ENCODE measurements at regions not wholly inside any gene's neighbourhood (a gene's known extent, or its start where the extent isn't known, plus 50 kb on each side); places are given as distances from the start of the nearest gene placed in this dataset.
"Not testable (repeated sequence)": the region's sequence is repeated elsewhere in the genome, so short reads cannot be mapped to it uniquely, and the experiment has no call there.

GRCh38 chr19:34089566-34089965, 82.7 kb upstream of the LSM14A start:
- H3K4me3 Mint-ChIP-seq (ENCODE audit: unreplicated experiment) = no peak overlapping the region
- Histone ChIP-seq H3K4me1 (ENCODE audit: insufficient read depth, low read length) (no peaks in the 10 kb centered on the region), H3K36me3 (ENCODE audit: insufficient read depth, low read length) (no peaks in the 10 kb centered on the region), H3K9me3 (ENCODE audit: insufficient read depth, low read depth, low read length) (no peaks in the 10 kb centered on the region), H2AFZ (ENCODE audit: low read depth, low read length) (no peak overlapping the region), H3K79me2 (ENCODE audit: insufficient read depth, low read length) (no peaks in the 10 kb centered on the region), H3K9ac (ENCODE audit: low read length) (no peak overlapping the region), H3K4me2 (ENCODE audit: low read length) (no peak overlapping the region), H3K27ac (ENCODE audit: low read depth, low read length) (no peak overlapping the region), H3K27me3 (ENCODE audit: insufficient read depth, low read length) (no peaks in the 10 kb centered on the region), H4K20me1 (ENCODE audit: insufficient read depth, low read length) (no peaks in the 10 kb centered on the region), H3K4me3 (ENCODE audit: insufficient read depth, low read depth, low read length) (no peak overlapping the region)
- no peaks in the 10 kb centered on the region for H3K4me1 Mint-ChIP-seq (ENCODE audit: low read depth, unreplicated experiment)
- TF ChIP-seq CTCF (IDR thresholded peaks at IDR 0.05; ENCODE audit: insufficient read depth, low read depth, low read length) = no peak
- no peak for TF ChIP-seq EZH2 (IDR thresholded peaks at IDR 0.05; ENCODE audit: insufficient read depth, low read length)
- DNase-seq (ENCODE audit: low read depth) = no peak
- no peak overlapping the region for H3K27ac Mint-ChIP-seq (ENCODE audit: unreplicated experiment)
- peaks cover 34% of the 10 kb centered on the region for H3K27me3 Mint-ChIP-seq (ENCODE audit: low read depth, unreplicated experiment)
- no peak for FAIRE-seq
- no peaks in the 10 kb centered on the region for H3K36me3 Mint-ChIP-seq (ENCODE audit: low read depth, unreplicated experiment)
- peaks cover 12% of the 10 kb centered on the region for H3K9me3 Mint-ChIP-seq (ENCODE audit: unreplicated experiment)

- no peaks in the 10 kb centered on the region for H3K79me2 ChIP-seq (ENCODE audit: insufficient read depth, low read length)
- Mint-ChIP-seq H3K36me3 (ENCODE audit: low read depth, unreplicated experiment) (no peaks in the 10 kb centered on the region), H3K4me1 (ENCODE audit: low read depth, unreplicated experiment) (no peaks in the 10 kb centered on the region), H3K9me3 (ENCODE audit: unreplicated experiment) (peaks cover 3% of the 10 kb centered on the region), H3K27ac (ENCODE audit: unreplicated experiment) (no peak overlapping the region), H3K4me3 (ENCODE audit: unreplicated experiment) (no peak overlapping the region), H3K27me3 (ENCODE audit: low read depth, unreplicated experiment) (peaks cover 28% of the 10 kb centered on the region)
- no peak for DNase-seq (ENCODE audit: low read depth)
- FAIRE-seq = no peak
- H3K9ac ChIP-seq (ENCODE audit: low read length) = no peak overlapping the region
- no peak overlapping the region for H2AFZ ChIP-seq (ENCODE audit: low read depth, low read length)
- H3K27me3 ChIP-seq (ENCODE audit: insufficient read depth, low read length) = peaks cover 2% of the 10 kb centered on the region
- no peaks in the 10 kb centered on the region for H3K4me1 ChIP-seq (ENCODE audit: insufficient read depth, low read length)
- H3K4me3 ChIP-seq (ENCODE audit: insufficient read depth, low read depth, low read length) = no peak overlapping the region
- no peak overlapping the region for H3K27ac ChIP-seq (ENCODE audit: low read depth, low read length)
- no peaks in the 10 kb centered on the region for H4K20me1 ChIP-seq (ENCODE audit: insufficient read depth, low read length)
- no peak for TF ChIP-seq EZH2 (IDR thresholded peaks at IDR 0.05; ENCODE audit: insufficient read depth, low read length)
- TF ChIP-seq CTCF (IDR thresholded peaks at IDR 0.05; ENCODE audit: insufficient read depth, low read depth, low read length) = no peak
- H3K9me3 ChIP-seq (ENCODE audit: insufficient read depth, low read depth, low read length) = no peaks in the 10 kb centered on the region
- H3K36me3 ChIP-seq (ENCODE audit: insufficient read depth, low read length) = no peaks in the 10 kb centered on the region
- no peak overlapping the region for H3K4me2 ChIP-seq (ENCODE audit: low read length)
Observed at GRCh38 chr19:34094960-34095359, 77.3 kb upstream of the LSM14A start.

- not testable (repeated sequence) for H3K4me3 Mint-ChIP-seq (ENCODE audit: unreplicated experiment)
Observed at GRCh38 chr19:34095411-34095810, 76.9 kb upstream of the LSM14A start.

More at GRCh38 chr19:34095411-34095810, 76.9 kb upstream of the LSM14A start:
- H3K4me1 Mint-ChIP-seq (ENCODE audit: low read depth, unreplicated experiment); H3K79me2 ChIP-seq (ENCODE audit: insufficient read depth, low read length); H3K9me3 ChIP-seq (ENCODE audit: insufficient read depth, low read depth, low read length); H4K20me1 ChIP-seq (ENCODE audit: insufficient read depth, low read length); H3K27me3 ChIP-seq (ENCODE audit: insufficient read depth, low read length); H3K36me3 Mint-ChIP-seq (ENCODE audit: low read depth, unreplicated experiment); H2AFZ ChIP-seq (ENCODE audit: low read depth, low read length); H3K27ac ChIP-seq (ENCODE audit: low read depth, low read length); H3K4me3 ChIP-seq (ENCODE audit: insufficient read depth, low read depth, low read length); H3K9me3 Mint-ChIP-seq (ENCODE audit: unreplicated experiment); H3K9ac ChIP-seq (ENCODE audit: low read length); H3K4me1 ChIP-seq (ENCODE audit: insufficient read depth, low read length); DNase-seq (ENCODE audit: low read depth); H3K4me2 ChIP-seq (ENCODE audit: low read length); H3K27ac Mint-ChIP-seq (ENCODE audit: unreplicated experiment); FAIRE-seq; H3K36me3 ChIP-seq (ENCODE audit: insufficient read depth, low read length): not testable (repeated sequence)
- H3K27me3 Mint-ChIP-seq (ENCODE audit: low read depth, unreplicated experiment) = peaks cover 29% of the 10 kb centered on the region

All from astrocyte (in vitro differentiated cells and primary cell).